ENCODE measurements at regions not wholly inside any gene's neighbourhood (a gene's known extent, or its start where the extent isn't known, plus 50 kb on each side); places are given as distances from the start of the nearest gene placed in this dataset.
"Not testable (repeated sequence)": the region's sequence is repeated elsewhere in the genome, so short reads cannot be mapped to it uniquely, and the experiment has no call there.

GRCh38 chr20:6696001-6696400 is 71.5 kb upstream of the BMP2 start:
- DNase-seq (ENCODE audit: low spot score) = no peak
- intact Hi-C loops (cut with DNase I) = no loop called here
- no peak for ATAC-seq

- intact Hi-C loops (cut with DNase I); ATAC-seq; DNase-seq (ENCODE audit: low spot score): not testable (repeated sequence)
These were observed 73.7 kb upstream of the BMP2 start for GRCh38 chr20:6693808-6694198.

- ATAC-seq = peak; percentile 57
- no peak for DNase-seq (ENCODE audit: low spot score)
These were observed 74.2 kb upstream of the BMP2 start for GRCh38 chr20:6693178-6693807.

GRCh38 chr20:6692566-6693173 is 74.8 kb upstream of the BMP2 start:
- intact Hi-C loops (cut with DNase I) = no loop called here
- DNase-seq (ENCODE audit: low spot score) (no peak), ATAC-seq (peak; percentile 88)

More at GRCh38 chr20:6693178-6693807, 74.2 kb upstream of the BMP2 start:
- intact Hi-C loops (cut with DNase I) = no loop called here

GRCh38 chr20:6691516-6691915 is 76.0 kb upstream of the BMP2 start:
- no peak for DNase-seq (ENCODE audit: low spot score)
- no peak for ATAC-seq
- intact Hi-C loops (cut with DNase I) = no loop called here

- no peak for ATAC-seq
- intact Hi-C loops (cut with DNase I) = no loop called here
- DNase-seq (ENCODE audit: low spot score) = no peak
These were observed 78.0 kb upstream of the BMP2 start for GRCh38 chr20:6689339-6689973.

GRCh38 chr20:6686171-6686570 is 81.3 kb upstream of the BMP2 start:
- DNase-seq (ENCODE audit: low spot score) (no peak), ATAC-seq (no peak)
- intact Hi-C loops (cut with DNase I) = no loop called here

GRCh38 chr20:6685626-6686025 is 81.9 kb upstream of the BMP2 start:
- intact Hi-C loops (cut with DNase I) = no loop called here
- no peak for ATAC-seq
- DNase-seq (ENCODE audit: low spot score) = no peak

GRCh38 chr20:6685181-6685582 is 82.3 kb upstream of the BMP2 start:
- ATAC-seq = no peak
- DNase-seq (ENCODE audit: low spot score) = no peak
- intact Hi-C loops (cut with DNase I) = no loop called here

GRCh38 chr20:6683021-6683977 is 84.2 kb upstream of the BMP2 start:
- intact Hi-C loops (cut with DNase I) = no loop called here
- ATAC-seq = no peak
- no peak for DNase-seq (ENCODE audit: low spot score)

- no peak for ATAC-seq
- intact Hi-C loops (cut with DNase I) = no loop called here
- DNase-seq (ENCODE audit: low spot score) = no peak
These were observed 86.6 kb upstream of the BMP2 start for GRCh38 chr20:6680854-6681253.

- DNase-seq (ENCODE audit: low spot score) = no peak
- intact Hi-C loops (cut with DNase I) = no loop called here
- ATAC-seq = no peak
These were observed 87.0 kb upstream of the BMP2 start for GRCh38 chr20:6680441-6680840.

GRCh38 chr20:6679086-6679485 is 88.4 kb upstream of the BMP2 start:
- ATAC-seq (no peak), DNase-seq (ENCODE audit: low spot score) (no peak)
- intact Hi-C loops (cut with DNase I) = no loop called here

- no peak for DNase-seq (ENCODE audit: low spot score)
- intact Hi-C loops (cut with DNase I) = no loop called here
- no peak for ATAC-seq
These were observed 89.4 kb upstream of the BMP2 start for GRCh38 chr20:6678101-6678500.

- intact Hi-C loops (cut with DNase I) = loop anchor here (5.0 kb wide), 1 partner anchor 1948 kb away; no protein-coding TSS in a partner anchor
- no peak for DNase-seq (ENCODE audit: low spot score)
These were observed 92.7 kb upstream of the BMP2 start for GRCh38 chr20:6674831-6675230.

GRCh38 chr20:6673071-6673470 is 94.4 kb upstream of the BMP2 start:
- ATAC-seq = no peak
- no peak for DNase-seq (ENCODE audit: low spot score)
- intact Hi-C loops (cut with DNase I) = loop anchor here (5.0 kb wide), 1 partner anchor 1946 kb away; no protein-coding TSS in a partner anchor

More at GRCh38 chr20:6674831-6675230, 92.7 kb upstream of the BMP2 start:
- ATAC-seq = no peak

GRCh38 chr20:6671829-6672228 is 95.7 kb upstream of the BMP2 start:
- no peak for ATAC-seq
- intact Hi-C loops (cut with DNase I) = loop anchor here (5.0 kb wide), 1 partner anchor 1945 kb away; no protein-coding TSS in a partner anchor
- no peak for DNase-seq (ENCODE audit: low spot score)

GRCh38 chr20:6668546-6668945 is 98.9 kb upstream of the BMP2 start:
- DNase-seq (ENCODE audit: low spot score) = no peak
- intact Hi-C loops (cut with DNase I) = no loop called here
- no peak for ATAC-seq

- intact Hi-C loops (cut with DNase I) = no loop called here
- no peak for ATAC-seq
- DNase-seq (ENCODE audit: low spot score) = no peak
These were observed 101.7 kb upstream of the BMP2 start for GRCh38 chr20:6665621-6666355.
